ENCODE measurements at regions not wholly inside any gene's neighbourhood (a gene's known extent, or its start where the extent isn't known, plus 50 kb on each side); places are given as distances from the start of the nearest gene placed in this dataset.
"Not testable (repeated sequence)": the region's sequence is repeated elsewhere in the genome, so short reads cannot be mapped to it uniquely, and the experiment has no call there.

- no peak for DNase-seq (ENCODE audit: low read depth in 2 of 2)
These were observed 104.4 kb downstream of the SEC23IP start for GRCh38 chr10:119996944-119997343.

DNA sequence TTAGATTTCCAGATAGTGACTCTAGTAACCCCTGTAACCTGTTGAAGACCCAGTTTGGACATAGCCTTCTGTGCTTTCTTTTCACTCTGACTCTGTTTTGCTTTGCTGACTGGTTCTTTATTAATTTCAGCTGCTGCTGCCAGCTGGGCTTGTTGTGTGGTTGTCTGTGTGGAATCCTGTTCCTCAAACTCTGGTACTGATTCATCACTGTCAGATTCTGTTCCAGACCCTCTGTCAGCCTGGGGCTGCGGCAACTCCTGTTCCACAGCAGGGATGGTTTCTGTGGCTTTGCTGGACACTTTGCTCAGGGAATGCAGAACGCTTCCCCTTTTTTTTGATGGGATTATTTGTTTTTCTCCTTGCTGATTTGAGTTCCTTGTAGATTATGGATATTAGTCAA, 104.9 kb downstream of the SEC23IP start:
- no peak for DNase-seq (ENCODE audit: low read depth in 2 of 2)

DNA sequence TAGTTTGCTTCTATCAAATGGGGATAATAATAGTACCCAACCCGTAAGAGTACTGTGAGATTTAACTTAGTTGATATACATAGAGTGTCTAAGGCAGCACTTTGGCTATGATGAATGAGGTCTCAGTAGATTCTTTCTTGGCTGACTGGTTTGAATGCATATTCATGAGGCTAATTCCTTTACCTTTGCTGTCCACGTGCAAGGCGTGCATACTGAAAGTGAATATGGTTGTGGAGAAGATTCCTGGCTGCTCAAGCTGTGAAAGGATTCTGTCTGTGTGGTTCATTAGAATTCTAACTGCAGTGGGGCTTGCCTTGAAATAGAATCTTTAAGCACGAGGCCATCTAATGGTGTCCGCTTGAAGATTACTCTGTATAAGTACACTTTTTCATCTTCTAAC, 110.3 kb downstream of the SEC23IP start:
- DNase-seq (ENCODE audit: low read depth in 2 of 2), result no peak

GRCh38 chr10:120005207-120006201, 113.0 kb downstream of the SEC23IP start:
- DNase-seq (ENCODE audit: low read depth in 2 of 2), result no peak

GRCh38 chr10:120007261-120007660, 114.7 kb downstream of the SEC23IP start:
- DNase-seq (ENCODE audit: low read depth in 2 of 2), result no peak

DNA sequence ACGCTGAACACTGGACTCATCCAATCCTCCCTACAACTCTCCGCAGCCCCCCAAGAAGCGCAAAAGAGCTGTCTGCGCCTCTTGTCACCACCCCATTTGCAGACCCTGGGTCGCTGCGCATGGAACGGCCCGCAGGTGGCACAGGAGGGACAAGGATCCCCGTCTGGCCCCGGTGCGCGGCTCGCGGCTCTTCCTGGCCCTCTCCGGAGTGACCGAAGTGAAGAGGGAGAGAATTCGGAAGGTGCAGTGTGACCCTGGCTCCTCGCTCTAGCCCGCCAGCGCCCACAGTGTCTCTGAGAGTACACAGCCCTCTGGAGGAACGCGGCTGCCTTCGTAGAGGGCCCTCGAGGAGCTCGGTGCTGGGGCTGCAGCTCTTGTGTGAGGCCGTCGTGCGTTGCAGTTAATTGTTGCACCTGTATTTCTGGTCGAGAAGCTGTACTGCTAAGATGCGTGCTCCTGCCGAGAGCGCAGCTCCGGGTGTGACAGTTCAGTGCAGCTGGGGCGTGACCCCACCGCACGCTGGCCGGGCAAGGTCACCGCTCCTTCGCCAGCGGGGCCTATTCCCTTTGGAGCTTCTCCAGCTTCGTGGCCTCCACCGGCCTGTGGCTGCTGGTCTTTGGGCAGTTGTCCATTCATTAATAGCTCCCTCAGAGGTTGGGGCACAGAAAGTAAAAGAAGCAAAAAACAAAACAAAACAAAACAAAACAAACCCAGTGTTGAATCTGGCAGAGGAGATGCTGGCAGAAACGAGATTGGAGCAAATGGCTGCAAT, 119.0 kb downstream of the SEC23IP start:
- DNase-seq (ENCODE audit: low read depth in 2 of 2), result no peak

DNA sequence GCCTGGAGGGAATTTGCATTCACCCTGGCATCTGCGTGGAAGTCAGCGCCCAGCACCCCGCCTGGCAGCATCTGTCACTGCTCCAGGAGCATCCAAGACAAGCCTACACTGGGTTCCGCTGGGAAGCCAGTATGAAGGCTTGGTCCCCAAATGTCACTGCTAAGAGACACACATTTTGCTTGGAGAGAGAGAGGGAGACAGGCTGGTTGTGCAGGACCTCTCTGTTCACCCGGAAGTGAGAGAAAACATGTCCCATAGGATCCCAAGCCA, 119.5 kb downstream of the SEC23IP start:
- no peak for DNase-seq (ENCODE audit: low read depth in 2 of 2)

DNA sequence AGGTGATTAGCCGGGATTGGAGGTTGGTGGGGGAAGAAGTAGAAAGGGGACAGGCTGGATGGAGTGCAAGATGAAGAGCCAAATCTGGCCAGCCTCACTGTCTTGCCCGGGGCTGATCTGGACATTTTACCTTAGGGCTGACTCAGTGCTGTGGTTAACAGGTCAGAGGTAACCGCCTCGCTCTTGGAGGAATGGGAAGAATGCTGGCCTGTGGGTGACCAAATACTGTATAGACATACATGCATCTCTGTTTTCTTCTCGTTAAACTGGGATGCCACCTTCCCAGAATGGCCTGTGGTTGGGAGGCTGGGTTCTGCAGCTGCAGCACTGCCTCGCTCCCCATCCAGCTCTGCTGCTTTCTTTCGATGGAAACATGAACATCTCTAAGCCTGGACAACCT, 120.0 kb downstream of the SEC23IP start:
- no peak for DNase-seq (ENCODE audit: low read depth in 2 of 2)

DNA sequence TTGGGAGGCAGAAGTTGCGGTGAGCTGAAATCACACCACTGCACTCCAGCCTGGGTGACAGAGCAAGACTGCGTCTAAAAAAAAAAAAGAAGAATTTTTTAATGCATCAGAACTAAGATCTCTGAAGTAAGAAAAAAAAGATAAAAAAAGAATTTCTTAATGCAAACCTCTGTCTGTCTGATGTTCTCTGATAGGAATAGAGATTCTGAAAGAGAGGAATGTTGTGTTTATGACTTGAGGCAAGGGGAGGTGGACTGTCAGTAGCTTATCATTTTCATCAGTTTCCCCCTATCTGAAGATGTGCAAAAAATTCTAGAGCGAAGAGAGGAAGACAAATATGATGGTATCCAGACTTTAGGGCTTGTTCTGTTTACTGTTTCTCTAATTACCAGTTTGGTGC, 121.5 kb downstream of the SEC23IP start:
- DNase-seq (ENCODE audit: low read depth in 2 of 2), result no peak

GRCh38 chr10:120015064-120015463, 122.5 kb downstream of the SEC23IP start:
- DNase-seq (ENCODE audit: low read depth in 2 of 2), result no peak

GRCh38 chr10:120016906-120017305, 124.4 kb downstream of the SEC23IP start:
- DNase-seq (ENCODE audit: low read depth in 2 of 2), result no peak

GRCh38 chr10:120017733-120018417, 125.3 kb downstream of the SEC23IP start:
- no peak for DNase-seq (ENCODE audit: low read depth in 2 of 2)

- DNase-seq (ENCODE audit: low read depth in 2 of 2), result no peak
These were observed 126.2 kb downstream of the SEC23IP start for GRCh38 chr10:120018695-120019094.

DNA sequence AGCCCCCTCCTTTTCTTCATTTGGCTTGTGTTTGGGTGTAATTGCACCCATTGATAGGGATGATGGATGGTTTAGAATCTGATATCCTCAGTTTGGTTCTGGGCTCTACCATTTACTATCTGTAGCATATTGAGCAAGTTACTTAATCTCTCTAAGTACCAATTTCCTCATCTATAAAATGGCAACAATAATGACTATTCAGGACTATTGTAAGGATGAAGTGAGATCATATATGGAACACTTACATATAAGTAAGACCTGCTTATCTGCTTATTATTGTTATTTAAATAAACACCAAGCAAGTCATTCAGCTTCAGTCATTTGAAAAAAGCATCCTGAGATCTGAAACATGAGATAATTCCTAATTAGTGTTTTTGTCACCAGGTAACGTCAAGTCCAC, 127.0 kb downstream of the SEC23IP start:
- DNase-seq (ENCODE audit: low read depth in 2 of 2), result no peak

- no peak for DNase-seq (ENCODE audit: low read depth in 2 of 2)
These were observed 129.8 kb downstream of the SEC23IP start for GRCh38 chr10:120022357-120022756.

DNA sequence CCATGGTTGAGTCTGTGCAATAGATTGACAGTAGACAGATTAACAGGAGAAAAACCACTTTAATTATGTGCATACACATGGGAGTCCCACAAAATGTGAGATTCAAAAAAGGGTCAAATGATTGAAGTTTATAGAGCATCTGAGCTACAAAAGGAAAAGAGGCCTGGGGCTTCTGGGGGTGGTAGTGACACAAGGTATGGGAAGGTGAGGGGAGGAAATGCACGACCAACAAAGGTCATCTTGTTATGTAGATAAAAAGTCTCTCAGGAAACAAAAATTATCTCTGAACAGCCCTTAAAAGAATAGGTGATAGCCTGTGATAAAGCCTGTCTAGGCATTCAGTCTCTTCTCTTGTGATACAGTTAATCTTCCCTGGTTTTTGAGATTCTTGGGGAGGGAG, 141.7 kb downstream of the SEC23IP start:
- no peak for DNase-seq (ENCODE audit: low read depth in 2 of 2)

DNA sequence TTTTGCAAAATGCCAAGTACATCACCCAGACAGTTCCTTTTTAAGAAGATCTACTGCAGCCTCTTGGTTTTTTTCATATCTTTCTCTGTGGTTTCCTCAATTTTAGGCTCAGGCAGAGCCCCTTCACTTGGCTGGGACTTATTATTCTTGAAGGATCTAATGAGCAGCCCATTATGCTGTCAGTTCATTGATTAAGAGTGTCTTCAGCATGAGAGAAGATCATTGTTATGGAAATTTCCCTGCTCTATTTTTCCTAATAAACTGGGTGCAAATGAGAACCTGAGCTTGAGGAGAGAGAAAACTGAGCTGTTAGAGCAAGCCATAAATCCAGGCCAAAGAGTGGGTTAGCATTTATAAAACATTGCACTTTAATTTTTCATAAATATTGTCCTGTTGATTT, 146.5 kb downstream of the SEC23IP start:
- DNase-seq (ENCODE audit: low read depth in 2 of 2), result no peak

DNA sequence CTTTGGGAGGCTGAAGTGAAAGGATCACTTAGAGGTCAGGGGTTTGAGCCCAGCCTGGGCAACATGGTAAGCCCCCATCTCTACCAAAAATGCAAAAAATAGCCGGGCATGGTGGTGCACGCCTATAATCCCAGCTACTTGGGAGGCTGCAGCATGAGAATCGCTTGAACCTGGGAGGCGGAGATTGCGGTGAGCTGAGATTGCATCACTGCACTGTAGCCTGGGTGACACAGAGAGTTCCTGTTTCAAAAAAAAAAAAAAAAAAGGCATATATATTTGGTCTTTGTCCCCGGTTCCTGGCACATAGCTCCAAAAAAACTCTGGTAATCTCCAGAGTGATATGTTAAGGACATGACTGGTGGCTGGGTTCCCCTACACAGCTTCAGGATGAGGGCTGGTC, 147.3 kb downstream of the SEC23IP start:
- no peak for DNase-seq (ENCODE audit: low read depth in 2 of 2)

DNA sequence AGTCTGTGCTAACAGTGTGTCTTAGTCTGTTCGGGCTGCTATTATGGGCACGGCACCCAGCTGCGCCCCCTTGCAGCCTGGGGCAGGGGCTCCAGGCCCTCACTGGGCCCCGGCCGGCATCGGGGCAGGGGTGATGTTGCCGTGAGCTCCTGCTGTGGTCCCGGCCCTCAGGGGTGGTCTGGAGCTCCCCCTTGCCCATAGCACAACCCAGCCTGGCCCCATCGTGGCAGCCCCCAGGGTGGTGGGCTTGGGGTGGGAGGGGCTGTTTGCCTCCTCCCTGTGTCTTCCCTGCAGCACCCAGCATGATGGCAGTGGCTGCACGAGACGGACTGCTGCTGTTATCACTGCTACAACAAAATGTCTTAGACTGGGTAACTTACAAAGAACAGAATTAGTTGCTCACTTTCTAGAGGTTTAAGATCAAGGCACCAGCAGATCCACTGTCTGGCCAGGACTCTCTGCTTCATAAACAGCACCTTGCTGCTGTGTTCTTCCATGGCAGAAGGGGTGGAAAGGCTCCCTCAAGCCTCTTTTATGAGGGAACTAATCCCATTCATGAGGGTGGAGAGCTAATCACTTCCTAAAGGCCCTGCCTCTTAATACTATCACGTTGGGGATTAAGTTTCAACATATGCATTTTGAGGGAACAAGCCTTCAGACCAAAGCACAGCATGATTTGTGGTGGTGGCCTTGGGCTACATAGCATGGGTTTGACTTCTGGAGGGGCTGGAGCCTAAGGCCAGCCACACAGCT, 149.5 kb downstream of the SEC23IP start:
- DNase-seq (ENCODE audit: low read depth in 2 of 2), result no peak

- no peak for DNase-seq (ENCODE audit: low read depth in 2 of 2)
These were observed 150.2 kb downstream of the SEC23IP start for GRCh38 chr10:120042705-120043104.

DNA sequence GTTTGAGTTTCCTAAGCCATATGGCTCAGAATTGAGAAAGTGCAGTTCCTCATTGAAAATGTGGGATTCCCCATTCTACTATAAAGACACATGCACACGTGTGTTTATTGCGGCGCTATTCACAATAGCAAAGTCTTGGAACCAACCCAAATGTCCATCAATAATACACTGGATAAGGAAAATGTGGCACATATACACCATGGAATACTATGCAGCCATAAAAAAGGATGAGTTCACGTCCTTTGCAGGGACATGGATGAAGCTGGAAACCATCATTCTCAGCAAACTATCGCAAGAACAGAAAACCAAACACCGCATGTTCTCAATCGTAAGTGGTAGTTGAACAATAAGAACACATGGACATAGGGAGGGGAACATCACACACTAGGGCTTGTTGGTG, 154.8 kb downstream of the SEC23IP start:
- not testable (repeated sequence) for DNase-seq (ENCODE audit: low read depth in 2 of 2)

DNA sequence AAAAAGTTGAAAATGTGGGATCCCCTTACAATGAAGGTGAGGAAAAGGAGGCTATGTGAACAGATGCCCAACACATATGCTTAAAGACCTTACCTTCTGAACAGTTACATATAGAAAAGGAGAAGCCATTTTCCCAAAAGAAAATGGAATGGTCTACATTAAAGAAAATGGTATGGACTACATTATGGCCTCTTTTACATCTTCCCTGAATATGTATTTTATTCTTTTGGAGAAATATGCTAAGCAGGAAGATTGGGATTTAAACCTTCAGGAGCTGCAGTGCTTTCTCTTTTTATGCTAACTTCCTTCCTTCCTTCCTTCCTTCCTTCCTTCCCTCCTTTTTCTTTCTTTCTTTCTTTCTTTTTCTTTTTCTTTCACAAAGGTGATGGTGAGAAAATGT, 155.4 kb downstream of the SEC23IP start:
- no peak for DNase-seq (ENCODE audit: low read depth in 2 of 2)
